GM12874 (cell line): ENCODE measurements at regions not wholly inside any gene's neighbourhood (a gene's known extent, or its start where the extent isn't known, plus 50 kb on each side); places are given as distances from the start of the nearest gene placed in this dataset.

Source experiments
- CTCF ChIP-seq: IDR thresholded peaks from 2 replicates; pipeline ENCODE4 v1.5.1; 2011; ENCODE audit warnings: low read depth, mild to moderate bottlenecking, control low read depth, low read length, moderate library complexity; ENCODE audit not compliant: insufficient read depth

DNA sequence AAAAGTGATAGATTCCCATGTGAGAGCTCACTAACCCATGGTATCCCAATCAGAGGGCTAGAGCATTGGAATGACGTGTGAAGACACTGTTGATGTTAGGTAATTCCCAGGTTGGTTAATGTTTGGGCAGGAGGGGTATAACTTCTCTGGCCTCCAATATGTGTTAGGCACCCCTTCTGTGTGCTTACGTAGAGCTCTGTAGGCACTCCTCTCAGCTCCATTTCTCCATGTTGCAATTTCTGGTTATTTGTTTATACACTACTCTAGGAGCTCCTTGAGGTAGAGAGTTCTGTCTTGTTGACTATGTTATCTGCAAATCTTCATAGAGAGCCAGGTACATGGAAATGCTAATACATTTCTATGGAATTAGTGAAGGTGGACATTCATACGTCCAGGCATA, 153.5 kb downstream of the RPIA start:
- TF ChIP-seq CTCF: no peak

- no peak for TF ChIP-seq CTCF
These were observed 154.5 kb downstream of the RPIA start for GRCh38 chr2:88845772-88846661.

DNA sequence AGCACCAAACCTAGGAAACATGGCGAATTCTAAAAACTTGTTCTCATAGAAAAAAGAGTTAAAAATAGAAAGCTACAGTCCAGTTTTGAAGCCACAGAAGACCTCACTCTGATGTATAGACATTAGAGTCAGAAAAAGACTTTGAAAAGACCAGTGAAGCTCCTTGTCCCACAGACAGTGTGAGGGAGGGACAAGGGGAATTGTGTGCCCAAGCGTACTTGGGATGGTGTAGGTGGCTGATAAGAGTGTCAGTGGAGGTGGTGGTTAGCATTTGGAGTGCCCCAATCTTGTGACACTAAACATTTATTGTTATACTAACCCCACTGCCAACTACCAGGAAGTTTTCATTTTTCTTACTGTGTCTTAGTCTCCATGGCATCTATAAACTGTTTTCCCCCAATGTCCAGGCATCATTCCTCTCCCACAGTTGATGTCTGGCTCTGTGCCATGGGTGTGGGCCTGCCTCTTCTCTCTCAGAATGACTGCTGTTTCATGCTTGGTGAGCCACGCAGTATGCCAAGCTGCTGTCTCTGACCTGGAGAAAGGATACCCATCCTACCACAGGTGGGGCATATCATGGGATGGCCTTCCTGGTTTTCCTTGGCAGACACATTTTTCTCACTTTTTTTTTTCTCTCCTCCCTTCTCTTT, 161.4 kb downstream of the RPIA start:
- TF ChIP-seq CTCF: no peak

- no peak for TF ChIP-seq CTCF
These were observed 161.9 kb downstream of the RPIA start for GRCh38 chr2:88853403-88853790.

- no peak for TF ChIP-seq CTCF
These were observed 163.1 kb downstream of the RPIA start for GRCh38 chr2:88854528-88854927.

DNA sequence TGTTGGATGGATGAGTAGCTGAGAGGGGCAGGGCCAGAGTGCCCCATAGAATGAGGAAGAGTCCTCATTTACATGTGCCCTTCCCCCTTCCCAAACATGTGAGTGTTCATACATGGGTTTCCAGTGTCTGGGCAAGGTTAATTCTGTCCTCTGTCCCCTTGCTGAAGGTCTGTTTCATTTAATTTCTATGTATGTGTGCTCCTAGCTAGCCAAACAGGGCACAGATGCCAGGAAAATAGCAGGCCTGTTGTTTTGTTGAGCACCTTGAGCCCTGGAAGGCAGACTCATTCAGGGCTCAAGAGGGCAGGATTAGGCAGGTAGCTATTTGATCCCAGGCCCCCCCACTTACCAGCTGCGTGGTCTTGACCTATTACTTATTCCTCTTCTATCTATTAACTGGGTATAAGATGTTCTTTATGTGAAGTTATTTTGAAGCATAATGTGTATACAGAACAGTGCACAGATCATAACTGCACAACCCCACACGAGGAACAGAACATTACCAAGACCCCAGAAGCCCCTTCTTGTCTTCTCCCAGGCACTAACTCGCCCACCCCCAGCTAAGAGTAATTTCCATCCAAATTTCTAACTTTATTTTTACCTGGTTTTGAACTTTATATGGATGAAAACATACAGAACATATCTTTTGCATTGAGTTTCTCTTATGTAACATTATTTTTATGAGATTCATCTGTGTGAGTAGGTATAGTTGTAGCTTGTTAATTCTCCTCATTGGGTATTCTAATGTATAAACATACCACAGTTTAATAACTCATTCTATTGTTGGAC, 164.3 kb downstream of the RPIA start:
- no peak for TF ChIP-seq CTCF
